Neuronal stem cell (in vitro differentiated cells): ENCODE measurements at regions not wholly inside any gene's neighbourhood (a gene's known extent, or its start where the extent isn't known, plus 50 kb on each side); places are given as distances from the start of the nearest gene placed in this dataset.

Source experiments
- DNase-seq: peaks from one replicate; pipeline ENCODE4 v3.0.0-alpha.2; 2013; ENCODE audit warnings: low spot score
- H2AFZ ChIP-seq: one replicate; pipeline ENCODE4 v1.6.1; 2013; ENCODE audit warnings: mild to moderate bottlenecking, low read length, inconsistent platforms
- H2AK5ac ChIP-seq: 2 replicates; pipeline ENCODE4 v1.6.1; 2013; ENCODE audit warnings: low read depth, mild to moderate bottlenecking, inconsistent platforms, low read length, moderate library complexity, mixed read lengths
- H2BK120ac ChIP-seq: 2 replicates; pipeline ENCODE4 v1.6.1; 2013; ENCODE audit warnings: low read depth, mild to moderate bottlenecking, inconsistent platforms, low read length, moderate library complexity, mixed read lengths
- H2BK12ac ChIP-seq: one replicate; pipeline ENCODE4 v1.6.1; 2013; ENCODE audit warnings: low read length, inconsistent platforms
- H2BK15ac ChIP-seq: 2 replicates; pipeline ENCODE4 v1.6.1; 2013; ENCODE audit warnings: mild to moderate bottlenecking, low read length, inconsistent platforms, mixed read lengths
- H2BK5ac ChIP-seq: one replicate; pipeline ENCODE4 v1.6.1; 2013; ENCODE audit warnings: inconsistent platforms, mild to moderate bottlenecking, low read length, moderate library complexity
- H3K14ac ChIP-seq: one replicate; pipeline ENCODE4 v1.6.1; 2013; ENCODE audit warnings: low read length, inconsistent platforms
- H3K18ac ChIP-seq: 2 replicates; pipeline ENCODE4 v1.6.1; 2013; ENCODE audit warnings: low read length, inconsistent platforms
- H3K23ac ChIP-seq: 2 replicates; pipeline ENCODE4 v1.6.1; 2013; ENCODE audit warnings: low read depth, mild to moderate bottlenecking, mixed read lengths, low read length, inconsistent platforms; ENCODE audit not compliant: poor library complexity
- H3K27ac ChIP-seq: replicated peaks from 3 replicates; pipeline ENCODE4 v1.5.1; 2013; ENCODE audit warnings: low read length, inconsistent platforms
- H3K27me3 ChIP-seq, 3 experiments: 2 replicates each; pipeline ENCODE4 v1.6.1; 2013; ENCODE audit warnings: low read length in 3 of 3, mild to moderate bottlenecking in 2 of 3, inconsistent platforms in 1 of 3, low read depth in 1 of 3, mixed read lengths in 1 of 3, moderate library complexity in 1 of 3; ENCODE audit not compliant: control insufficient read depth in 3 of 3, insufficient read depth in 3 of 3
- H3K36me3 ChIP-seq, 2 donors: replicated peaks in 1 of 2; 2 replicates each; pipeline ENCODE4 v1.6.1; 2013; ENCODE audit warnings: low read length in 2 of 2; ENCODE audit not compliant: control insufficient read depth in 2 of 2, insufficient read depth in 2 of 2
- H3K4ac ChIP-seq: 2 replicates; pipeline ENCODE4 v1.6.1; 2013; ENCODE audit warnings: inconsistent platforms, mild to moderate bottlenecking, low read length, moderate library complexity
- H3K4me1 ChIP-seq, 2 donors: 1 replicate in 1 of 2; 2 replicates in 1 of 2; pipeline ENCODE4 v1.6.1; 2013; ENCODE audit warnings: low read length in 2 of 2, low read depth in 1 of 2; ENCODE audit not compliant: control insufficient read depth in 2 of 2, insufficient read depth in 1 of 2
- H3K4me2 ChIP-seq: one replicate; pipeline ENCODE4 v1.6.1; 2013; ENCODE audit warnings: mild to moderate bottlenecking, low read length, inconsistent platforms; ENCODE audit not compliant: insufficient read depth, poor library complexity, severe bottlenecking
- H3K4me3 ChIP-seq, 2 donors: 2 replicates each; pipeline ENCODE4 v1.5.1; 2013; ENCODE audit warnings: low read length in 2 of 2, mild to moderate bottlenecking in 2 of 2, inconsistent platforms in 1 of 2, moderate library complexity in 1 of 2
- H3K79me1 ChIP-seq: one replicate; pipeline ENCODE4 v1.6.1; 2013; ENCODE audit warnings: low read depth, mild to moderate bottlenecking, inconsistent platforms, low read length, moderate library complexity
- H3K9ac ChIP-seq: one replicate; pipeline ENCODE4 v1.6.1; 2013; ENCODE audit warnings: mild to moderate bottlenecking, low read depth, low read length, inconsistent platforms; ENCODE audit not compliant: poor library complexity
- H3K9me3 ChIP-seq, 2 donors: replicated peaks in 1 of 2; 2 replicates each; pipeline versions ENCODE3 to v1.6.1; 2013; ENCODE audit warnings: low read length in 2 of 2, mild to moderate bottlenecking in 2 of 2, inconsistent platforms in 1 of 2, low read depth in 1 of 2, mixed read lengths in 1 of 2, moderate library complexity in 1 of 2; ENCODE audit not compliant: control insufficient read depth in 2 of 2, insufficient read depth in 1 of 2
- H4K8ac ChIP-seq: one replicate; pipeline ENCODE4 v1.6.1; 2013; ENCODE audit warnings: low read depth, mild to moderate bottlenecking, inconsistent platforms, low read length, moderate library complexity
- H4K91ac ChIP-seq: one replicate; pipeline ENCODE4 v1.6.1; 2013; ENCODE audit warnings: low read length, low read depth, mild to moderate bottlenecking, inconsistent platforms; ENCODE audit not compliant: poor library complexity
- WGBS, 2 donors: extraction: QIAGEN DNeasy Blood & Tissue Kit; methylation state at CpG; one replicate each; pipeline ENCODE4 v1.1.7; 2013; ENCODE audit warnings: missing lambda C conversion rate in 2 of 2, mixed read lengths in 1 of 2; ENCODE audit not compliant: insufficient read length in 2 of 2, insufficient replicate concordance in 1 of 2; ENCODE audit errors: extremely low coverage in 2 of 2; 5-methylcytosine and 5-hydroxymethylcytosine counted together

DNA sequence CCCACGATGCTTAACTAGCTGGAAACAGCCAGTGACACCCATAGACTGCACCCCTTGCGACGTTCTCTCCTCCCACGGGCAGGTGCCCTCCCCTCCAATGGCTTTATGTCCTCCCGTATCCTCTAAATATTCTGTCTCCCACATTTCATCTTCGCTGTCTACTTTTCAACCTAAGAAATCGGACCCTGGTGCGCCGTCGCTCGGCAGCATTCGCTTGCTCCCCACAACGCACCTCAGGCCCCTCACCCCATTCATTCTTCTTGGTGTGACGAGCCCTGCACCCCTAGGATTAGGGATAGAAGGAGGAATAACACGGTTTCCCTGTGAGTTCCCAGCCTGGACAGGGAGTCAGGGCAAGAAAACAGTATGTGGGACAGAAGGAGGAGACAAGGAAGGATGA, 74.3 kb upstream of the FOXQ1 start:
- peak overlapping the region; percentile 42 for H3K18ac ChIP-seq
- no peak overlapping the region for H2BK5ac ChIP-seq
- H3K4me3 ChIP-seq = no peak overlapping the region
- no peaks in the 10 kb centered on the region for H3K36me3 ChIP-seq
- H3K23ac ChIP-seq = peak overlapping the region; percentile 30
- H2AK5ac ChIP-seq = no peak overlapping the region
- DNase-seq = no peak
- no peak overlapping the region for H2AFZ ChIP-seq
- H3K4me1 ChIP-seq = no peaks in the 10 kb centered on the region
- no peak overlapping the region for H2BK12ac ChIP-seq
- H3K14ac ChIP-seq = no peak overlapping the region
- H4K8ac ChIP-seq = no peak overlapping the region
- no peak overlapping the region for H3K4me2 ChIP-seq
- no peak overlapping the region for H2BK120ac ChIP-seq
- no peak overlapping the region for H3K9ac ChIP-seq
- no peak overlapping the region for H4K91ac ChIP-seq
- H3K27ac ChIP-seq = no peak overlapping the region
- H3K27me3 ChIP-seq = peaks cover 0 to 5% (median 0%) of the 10 kb centered on the region in 3 experiments
- peak overlapping the region; percentile 38 for H2BK15ac ChIP-seq
- no peaks in the 10 kb centered on the region for H3K9me3 ChIP-seq
- H3K79me1 ChIP-seq = no peaks in the 10 kb centered on the region
- no peak overlapping the region for H3K4ac ChIP-seq
- no CpG with 5 or more reads among the region's 15 CpGs for WGBS, 2 donors

DNA sequence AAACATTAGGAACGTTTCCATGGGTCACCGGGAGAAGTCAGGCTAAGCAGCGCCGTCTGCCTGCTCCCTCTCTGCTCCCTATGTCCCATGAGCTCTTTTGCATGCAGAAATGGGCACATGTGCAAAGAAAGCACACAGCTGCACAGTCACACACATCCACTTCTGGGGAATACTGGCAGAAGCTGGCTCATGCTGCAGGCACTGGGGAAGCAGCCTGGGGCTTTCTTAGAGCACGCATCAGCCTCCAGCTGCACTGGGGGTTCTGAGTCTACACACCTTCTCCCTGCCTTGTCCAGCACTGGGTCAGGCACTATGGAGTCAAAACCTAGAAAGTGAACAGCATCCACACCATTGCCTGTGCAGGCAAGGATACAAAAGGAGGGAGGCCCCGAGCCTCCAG, 76.1 kb upstream of the FOXQ1 start:
- Histone ChIP-seq H3K27ac (no peak overlapping the region), H3K27me3 (no peaks in the 10 kb centered on the region), H3K36me3 (no peaks in the 10 kb centered on the region), H2BK5ac (no peak overlapping the region), H2BK120ac (no peak overlapping the region), H3K4ac (no peak overlapping the region), H3K4me3 (no peak overlapping the region), H3K9me3 (no peaks in the 10 kb centered on the region), H4K91ac (no peak overlapping the region), H2AK5ac (no peak overlapping the region), H2BK15ac (no peak overlapping the region), H3K18ac (no peak overlapping the region), H3K14ac (no peak overlapping the region), H3K23ac (peak overlapping the region; percentile 27), H3K79me1 (no peaks in the 10 kb centered on the region), H4K8ac (no peak overlapping the region), H2AFZ (no peak overlapping the region), H2BK12ac (no peak overlapping the region), H3K9ac (no peak overlapping the region), H3K4me1 (peaks cover 0 to 2% of the 10 kb centered on the region in 2 donors), H3K4me2 (no peak overlapping the region)
- no CpG with 5 or more reads among the region's 6 CpGs for WGBS, 2 donors
- DNase-seq = no peak

DNA sequence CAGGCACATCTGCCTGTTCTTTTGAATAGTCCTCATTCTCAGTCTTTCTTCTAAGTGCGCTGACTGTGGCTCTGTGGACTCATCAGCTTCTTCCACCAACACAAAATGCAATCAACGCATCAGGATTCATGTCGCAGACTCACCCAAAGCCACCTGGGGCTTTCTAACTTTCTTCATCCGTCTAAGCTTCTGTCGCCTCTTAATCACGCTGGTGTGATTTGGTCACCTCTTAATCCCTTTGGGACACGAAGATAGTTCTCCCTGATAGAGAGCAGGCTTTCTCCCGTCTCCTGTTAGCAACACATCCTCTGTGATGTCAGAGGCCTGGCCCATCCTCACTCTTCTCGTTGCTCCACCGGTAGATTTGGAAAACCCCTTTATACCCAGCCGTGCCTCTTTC, 78.0 kb upstream of the FOXQ1 start:
- H3K9me3 ChIP-seq = no peaks in the 10 kb centered on the region
- H3K27me3 ChIP-seq = no peaks in the 10 kb centered on the region
- H2BK5ac ChIP-seq = no peak overlapping the region
- H3K27ac ChIP-seq = no peak overlapping the region
- H3K4me1 ChIP-seq = peaks cover 0 to 2% of the 10 kb centered on the region in 2 donors
- no peak overlapping the region for H2AFZ ChIP-seq
- no peak overlapping the region for H3K4me3 ChIP-seq
- no peak overlapping the region for H2BK120ac ChIP-seq
- no CpG with 5 or more reads among the region's 11 CpGs for WGBS, 2 donors
- no peak overlapping the region for H2BK12ac ChIP-seq
- no peaks in the 10 kb centered on the region for H3K79me1 ChIP-seq
- no peak overlapping the region for H2AK5ac ChIP-seq
- no peak overlapping the region for H3K14ac ChIP-seq
- no peak overlapping the region for H3K23ac ChIP-seq
- no peak for DNase-seq
- no peak overlapping the region for H4K8ac ChIP-seq
- no peak overlapping the region for H3K4ac ChIP-seq
- no peak overlapping the region for H4K91ac ChIP-seq
- no peak overlapping the region for H3K9ac ChIP-seq
- no peaks in the 10 kb centered on the region for H3K36me3 ChIP-seq
- H3K4me2 ChIP-seq = no peak overlapping the region
- H2BK15ac ChIP-seq = no peak overlapping the region
- H3K18ac ChIP-seq = no peak overlapping the region

DNA sequence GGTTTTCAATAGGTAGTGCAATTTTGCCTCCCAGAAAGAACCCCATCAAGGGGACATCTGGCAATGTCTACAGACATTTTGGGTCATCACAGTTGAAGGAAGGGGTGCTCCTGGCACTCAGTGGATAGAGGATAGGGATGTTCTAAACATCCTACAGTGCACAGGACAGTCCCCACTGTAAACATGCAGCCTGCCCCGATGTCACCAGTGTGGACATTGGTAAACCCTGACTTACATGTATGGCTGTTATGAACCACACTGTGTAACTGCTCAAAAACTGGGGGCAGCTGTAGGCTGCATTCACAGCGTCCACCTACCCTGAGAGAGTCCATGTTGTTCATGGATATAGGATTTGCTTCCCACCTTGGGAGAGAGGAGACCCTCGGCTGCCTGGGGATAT, 79.3 kb upstream of the FOXQ1 start:
- Histone ChIP-seq H3K4ac (no peak overlapping the region), H2BK120ac (no peak overlapping the region), H4K91ac (no peak overlapping the region), H3K4me3 (peak overlapping the region in 1 of 2 donors; percentile 9), H2BK12ac (no peak overlapping the region), H2AK5ac (no peak overlapping the region), H3K4me1 (peaks cover 0 to 2% of the 10 kb centered on the region in 2 donors), H3K23ac (no peak overlapping the region), H3K79me1 (no peaks in the 10 kb centered on the region), H3K4me2 (no peak overlapping the region), H3K14ac (no peak overlapping the region), H3K9ac (no peak overlapping the region), H4K8ac (no peak overlapping the region), H3K27ac (no peak overlapping the region), H3K36me3 (no peaks in the 10 kb centered on the region), H3K27me3 (no peaks in the 10 kb centered on the region), H2BK5ac (no peak overlapping the region), H2BK15ac (no peak overlapping the region), H3K18ac (no peak overlapping the region), H2AFZ (no peak overlapping the region), H3K9me3 (no peaks in the 10 kb centered on the region)
- no CpG with 5 or more reads among the region's 3 CpGs for WGBS, 2 donors
- no peak for DNase-seq
